HepG2 (cell line): ENCODE measurements at regions not wholly inside any gene's neighbourhood (a gene's known extent, or its start where the extent isn't known, plus 50 kb on each side); places are given as distances from the start of the nearest gene placed in this dataset.

ENCODE experiments used
- CHCHD3 ChIP-seq: sonication (generic); formaldehyde crosslinking; IDR thresholded peaks from 2 replicates; pipeline ENCODE4 v1.8.0; 2022; ENCODE audit warnings: mild to moderate bottlenecking, missing genetic modification reagents, moderate library complexity
- FOXA3 ChIP-seq: IDR thresholded peaks from 2 replicates; pipeline ENCODE4 v1.6.1; 2016; ENCODE audit warnings: missing genetic modification reagents, missing compliant biosample characterization
- LCORL ChIP-seq, 2 experiments: fragments of 450-650 bp in 1 of 2; sonication (generic) in 1 of 2; formaldehyde crosslinking in 1 of 2; IDR thresholded peaks; 2 replicates each; pipeline versions ENCODE4 v1.5.0 to v1.6.1; 2017 to 2020; ENCODE audit warnings: antibody characterized with exemption in 1 of 2, missing genetic modification reagents in 1 of 2
- MAFK ChIP-seq, 2 experiments: IDR thresholded peaks in 1 of 2; conservative IDR thresholded peaks in 1 of 2; 2 replicates each; pipeline ENCODE4 v1.6.1; 2011; ENCODE audit warnings: improper control_type of control experiment in 2 of 2, low read length in 2 of 2
- MAZ ChIP-seq, 2 experiments: sonication (generic) in 1 of 2; formaldehyde crosslinking in 1 of 2; IDR thresholded peaks; 2 replicates each; pipeline versions ENCODE4 v1.5.0 to v1.6.1; 2012 to 2020; ENCODE audit warnings: low read depth in 2 of 2, mild to moderate bottlenecking in 2 of 2, borderline replicate concordance in 1 of 2, improper control_type of control experiment in 1 of 2, low read length in 1 of 2, missing genetic modification reagents in 1 of 2, moderate library complexity in 1 of 2
- SATB2 ChIP-seq: sonication (generic); formaldehyde crosslinking; IDR thresholded peaks from 2 replicates; pipeline ENCODE4 v1.5.0; 2020; ENCODE audit warnings: missing genetic modification reagents
- SOX6 ChIP-seq, 2 experiments: fragments of 450-650 bp in 1 of 2; sonication (generic) in 1 of 2; formaldehyde crosslinking in 1 of 2; IDR thresholded peaks; 2 replicates each; pipeline versions ENCODE4 v1.4.0 to v1.6.1; 2017 to 2020; ENCODE audit warnings: antibody characterized with exemption in 1 of 2, mild to moderate bottlenecking in 1 of 2, missing genetic modification reagents in 1 of 2
- ZBTB20 ChIP-seq: sonication (generic); formaldehyde crosslinking; IDR thresholded peaks from 2 replicates; pipeline ENCODE4 v1.8.1; 2023; ENCODE audit warnings: missing genetic modification reagents, low read depth, mild to moderate bottlenecking, borderline replicate concordance
- ZNF12 ChIP-seq: sonication (generic); formaldehyde crosslinking; IDR thresholded peaks from 2 replicates; pipeline ENCODE4 v1.5.0; 2020; ENCODE audit warnings: missing genetic modification reagents
- ZNF160 ChIP-seq: sonication (generic); formaldehyde crosslinking; IDR thresholded peaks from 2 replicates; pipeline ENCODE4 v1.8.0; 2022; ENCODE audit warnings: mild to moderate bottlenecking, inconsistent platforms, missing genetic modification reagents
- ZNF790 ChIP-seq: sonication (generic); formaldehyde crosslinking; IDR thresholded peaks from 2 replicates; pipeline ENCODE4 v1.8.0; 2022; ENCODE audit warnings: missing genetic modification reagents, mild to moderate bottlenecking, borderline replicate concordance
- TF ChIP-seq, protein P1 (sequence below): IDR thresholded peaks from 2 replicates; pipeline ENCODE4 v1.6.1; 2018; ENCODE audit warnings: missing genetic modification reagents, mild to moderate bottlenecking, missing compliant biosample characterization
- TF ChIP-seq, protein P2 (sequence below): sonication (generic); formaldehyde crosslinking; conservative IDR thresholded peaks from 2 replicates; pipeline ENCODE4 v1.8.0; 2022; ENCODE audit warnings: mild to moderate bottlenecking, moderate library complexity, missing genetic modification reagents
- TF ChIP-seq, protein P3 (sequence below): sonication (generic); formaldehyde crosslinking; IDR thresholded peaks from 2 replicates; pipeline ENCODE4 v1.4.0; 2020; ENCODE audit warnings: mild to moderate bottlenecking, missing genetic modification reagents, borderline replicate concordance

DNA sequence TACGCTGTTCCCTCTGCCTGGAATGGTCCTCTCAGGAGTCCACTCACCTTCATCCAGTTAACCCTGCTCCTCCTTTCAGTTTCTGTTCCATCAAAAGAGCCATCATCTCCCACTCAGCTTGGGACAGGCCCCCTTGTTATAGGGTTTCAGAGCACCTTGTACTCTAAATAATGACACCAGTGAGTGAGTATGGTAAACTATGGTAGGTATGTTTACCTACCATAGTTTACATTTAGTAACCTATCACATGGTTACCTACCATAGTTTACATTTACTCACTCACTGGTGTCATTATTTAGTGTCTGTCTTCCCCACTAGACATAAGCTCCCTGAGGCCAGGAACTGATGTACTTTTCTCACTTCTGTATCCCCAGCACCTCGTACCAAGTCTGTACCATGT lies 130.2 kb upstream of the SESN3 start (continued):
- TF ChIP-seq SATB2 (CRISPR knock-in tag): no peak
- TF ChIP-seq ZNF790: no peak
- TF ChIP-seq CHCHD3 (CRISPR knock-in tag): no peak
- TF ChIP-seq MAFK (conservative IDR thresholded peaks at IDR 0.05 in 1 of 2, IDR thresholded peaks at IDR 0.05 in 1 of 2; ENCODE audit: low read length in 2 of 2): no peak
- no peak for TF ChIP-seq LCORL (IDR thresholded peaks at IDR 0.05)
- TF ChIP-seq LCORL (CRISPR knock-in tag; IDR thresholded peaks at IDR 0.05): no peak
- TF ChIP-seq ZNF12 (CRISPR knock-in tag): peak; percentile 81
- TF ChIP-seq FOXA3 (CRISPR knock-in tag): peak; percentile 55; the same call in 1 of the 2 replicates
- TF ChIP-seq, protein P1, sequence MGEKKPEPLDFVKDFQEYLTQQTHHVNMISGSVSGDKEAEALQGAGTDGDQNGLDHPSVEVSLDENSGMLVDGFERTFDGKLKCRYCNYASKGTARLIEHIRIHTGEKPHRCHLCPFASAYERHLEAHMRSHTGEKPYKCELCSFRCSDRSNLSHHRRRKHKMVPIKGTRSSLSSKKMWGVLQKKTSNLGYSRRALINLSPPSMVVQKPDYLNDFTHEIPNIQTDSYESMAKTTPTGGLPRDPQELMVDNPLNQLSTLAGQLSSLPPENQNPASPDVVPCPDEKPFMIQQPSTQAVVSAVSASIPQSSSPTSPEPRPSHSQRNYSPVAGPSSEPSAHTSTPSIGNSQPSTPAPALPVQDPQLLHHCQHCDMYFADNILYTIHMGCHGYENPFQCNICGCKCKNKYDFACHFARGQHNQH (CRISPR knock-in tag): no peak
- TF ChIP-seq ZNF160 (CRISPR knock-in tag): no peak
- no peak for TF ChIP-seq ZBTB20 (CRISPR knock-in tag)
- TF ChIP-seq MAZ (IDR thresholded peaks at IDR 0.05; ENCODE audit: borderline replicate concordance, low read depth, low read length): no peak
- TF ChIP-seq MAZ (CRISPR knock-in tag; IDR thresholded peaks at IDR 0.05; ENCODE audit: low read depth): no peak
- TF ChIP-seq SOX6 (IDR thresholded peaks at IDR 0.05): no peak
- no peak for TF ChIP-seq SOX6 (CRISPR knock-in tag; IDR thresholded peaks at IDR 0.05)
- TF ChIP-seq, protein P2, sequence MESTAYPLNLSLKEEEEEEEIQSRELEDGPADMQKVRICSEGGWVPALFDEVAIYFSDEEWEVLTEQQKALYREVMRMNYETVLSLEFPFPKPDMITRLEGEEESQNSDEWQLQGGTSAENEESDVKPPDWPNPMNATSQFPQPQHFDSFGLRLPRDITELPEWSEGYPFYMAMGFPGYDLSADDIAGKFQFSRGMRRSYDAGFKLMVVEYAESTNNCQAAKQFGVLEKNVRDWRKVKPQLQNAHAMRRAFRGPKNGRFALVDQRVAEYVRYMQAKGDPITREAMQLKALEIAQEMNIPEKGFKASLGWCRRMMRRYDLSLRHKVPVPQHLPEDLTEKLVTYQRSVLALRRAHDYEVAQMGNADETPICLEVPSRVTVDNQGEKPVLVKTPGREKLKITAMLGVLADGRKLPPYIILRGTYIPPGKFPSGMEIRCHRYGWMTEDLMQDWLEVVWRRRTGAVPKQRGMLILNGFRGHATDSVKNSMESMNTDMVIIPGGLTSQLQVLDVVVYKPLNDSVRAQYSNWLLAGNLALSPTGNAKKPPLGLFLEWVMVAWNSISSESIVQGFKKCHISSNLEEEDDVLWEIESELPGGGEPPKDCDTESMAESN: peak; percentile 83; the same call in 1 of the 2 replicates
- TF ChIP-seq, protein P3, sequence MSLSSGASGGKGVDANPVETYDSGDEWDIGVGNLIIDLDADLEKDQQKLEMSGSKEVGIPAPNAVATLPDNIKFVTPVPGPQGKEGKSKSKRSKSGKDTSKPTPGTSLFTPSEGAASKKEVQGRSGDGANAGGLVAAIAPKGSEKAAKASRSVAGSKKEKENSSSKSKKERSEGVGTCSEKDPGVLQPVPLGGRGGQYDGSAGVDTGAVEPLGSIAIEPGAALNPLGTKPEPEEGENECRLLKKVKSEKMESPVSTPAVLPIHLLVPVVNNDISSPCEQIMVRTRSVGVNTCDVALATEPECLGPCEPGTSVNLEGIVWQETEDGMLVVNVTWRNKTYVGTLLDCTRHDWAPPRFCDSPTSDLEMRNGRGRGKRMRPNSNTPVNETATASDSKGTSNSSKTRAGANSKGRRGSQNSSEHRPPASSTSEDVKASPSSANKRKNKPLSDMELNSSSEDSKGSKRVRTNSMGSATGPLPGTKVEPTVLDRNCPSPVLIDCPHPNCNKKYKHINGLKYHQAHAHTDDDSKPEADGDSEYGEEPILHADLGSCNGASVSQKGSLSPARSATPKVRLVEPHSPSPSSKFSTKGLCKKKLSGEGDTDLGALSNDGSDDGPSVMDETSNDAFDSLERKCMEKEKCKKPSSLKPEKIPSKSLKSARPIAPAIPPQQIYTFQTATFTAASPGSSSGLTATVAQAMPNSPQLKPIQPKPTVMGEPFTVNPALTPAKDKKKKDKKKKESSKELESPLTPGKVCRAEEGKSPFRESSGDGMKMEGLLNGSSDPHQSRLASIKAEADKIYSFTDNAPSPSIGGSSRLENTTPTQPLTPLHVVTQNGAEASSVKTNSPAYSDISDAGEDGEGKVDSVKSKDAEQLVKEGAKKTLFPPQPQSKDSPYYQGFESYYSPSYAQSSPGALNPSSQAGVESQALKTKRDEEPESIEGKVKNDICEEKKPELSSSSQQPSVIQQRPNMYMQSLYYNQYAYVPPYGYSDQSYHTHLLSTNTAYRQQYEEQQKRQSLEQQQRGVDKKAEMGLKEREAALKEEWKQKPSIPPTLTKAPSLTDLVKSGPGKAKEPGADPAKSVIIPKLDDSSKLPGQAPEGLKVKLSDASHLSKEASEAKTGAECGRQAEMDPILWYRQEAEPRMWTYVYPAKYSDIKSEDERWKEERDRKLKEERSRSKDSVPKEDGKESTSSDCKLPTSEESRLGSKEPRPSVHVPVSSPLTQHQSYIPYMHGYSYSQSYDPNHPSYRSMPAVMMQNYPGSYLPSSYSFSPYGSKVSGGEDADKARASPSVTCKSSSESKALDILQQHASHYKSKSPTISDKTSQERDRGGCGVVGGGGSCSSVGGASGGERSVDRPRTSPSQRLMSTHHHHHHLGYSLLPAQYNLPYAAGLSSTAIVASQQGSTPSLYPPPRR (CRISPR knock-in tag): no peak
